Ovary (tissue), 7 donors: ENCODE measurements at regions not wholly inside any gene's neighbourhood (a gene's known extent, or its start where the extent isn't known, plus 50 kb on each side); places are given as distances from the start of the nearest gene placed in this dataset.

Experiments
- DNase-seq, 5 donors: peaks; one replicate each; pipeline ENCODE4 v3.0.0-alpha.2; 2019 to 2020
- H3K27ac ChIP-seq, 2 donors: fragments of 200-600 bp; one replicate each; pipeline versions ENCODE4 v1.5.1 to v1.8.0; 2019 to 2022
- H3K27me3 ChIP-seq: fragments of 200-600 bp; one replicate; pipeline ENCODE4 v1.8.0; 2022
- H3K36me3 ChIP-seq: fragments of 200-600 bp; sonication (generic); one replicate; pipeline ENCODE4 v1.5.1; 2019
- H3K4me1 ChIP-seq: one replicate; pipeline ENCODE4 v1.8.1; 2013; ENCODE audit warnings: mild to moderate bottlenecking, moderate library complexity; ENCODE audit not compliant: insufficient read depth
- H3K4me3 ChIP-seq: fragments of 200-600 bp; sonication (generic); one replicate; pipeline ENCODE4 v1.5.1; 2017
- H3K9me3 ChIP-seq, 2 donors: fragments of 200-600 bp in 1 of 2; sonication (generic) in 1 of 2; one replicate each; pipeline versions ENCODE4 v1.5.1 to v1.8.1; 2013 to 2019; ENCODE audit warnings: mild to moderate bottlenecking in 1 of 2, moderate library complexity in 1 of 2
- EP300 ChIP-seq: sonication (generic); formaldehyde crosslinking; IDR thresholded peaks from one replicate; pipeline ENCODE4 v1.6.1; 2017; ENCODE audit warnings: antibody characterized with exemption
- POLR2A ChIP-seq: fragments of 450-650 bp; IDR thresholded peaks from one replicate; pipeline ENCODE4 v1.6.1; 2017; ENCODE audit warnings: antibody characterized with exemption, mild to moderate bottlenecking, moderate library complexity
- WGBS, 3 donors: extraction: QIAGEN DNeasy Blood & Tissue Kit in 1 of 3; methylation state at CpG; one replicate each; pipeline versions ENCODE4 v1.1.5 to v1.1.7; 2013 to 2017; 5-methylcytosine and 5-hydroxymethylcytosine counted together
- intact Hi-C, 4 donors: fragments of 100-400 bp; cut with DNase I; formaldehyde crosslinking; loops; one replicate each; pipeline versions ENCODE4 v1.11.0 to v1.15.1; 2022 to 2023
- TF ChIP-seq, protein P1 (sequence below), 3 donors: fragments of 450-650 bp in 2 of 3; fragments of 200-600 bp in 1 of 3; IDR thresholded peaks; one replicate each; pipeline versions ENCODE4 v1.5.1 to v1.8.0; 2016 to 2022; ENCODE audit warnings: antibody characterized with exemption in 3 of 3, mild to moderate bottlenecking in 1 of 3
- donor health status: DM: no; HTN: no; CAD: no; lungs with moderate emphysema.
- donor health status: DM: no; HTN: no; CAD: no.
- donor health status: Bipolar disorder and iron deficiency.
- donor health status: DM: no; HTN: no; CAD: no.
- donor health status: DM: yes; HTN: yes; CAD: no.

GRCh38 chrX:95907081-95907480 is 777.6 kb upstream of the DIAPH2 start:
- Histone ChIP-seq H3K27me3 (no peaks in the 10 kb centered on the region), H3K4me3 (no peak overlapping the region), H3K27ac (no peak overlapping the region), H3K36me3 (no peaks in the 10 kb centered on the region), H3K4me1 (no peaks in the 10 kb centered on the region), H3K9me3 (no peaks in the 10 kb centered on the region)
- intact Hi-C loops: no loop called here
- 51 to 71% (median 61%) methylated on average over 1 of the region's 1 CpG for WGBS, 3 donors
- DNase-seq: no peak
- no peak for TF ChIP-seq EP300

- no peak overlapping the region for H3K27ac ChIP-seq
- 57 to 78% (median 68%) methylated on average over 1 of the region's 1 CpG for WGBS, 3 donors
- no peaks in the 10 kb centered on the region for H3K36me3 ChIP-seq
- intact Hi-C loops: no loop called here
- H3K27me3 ChIP-seq: no peaks in the 10 kb centered on the region
- no peaks in the 10 kb centered on the region for H3K9me3 ChIP-seq
- no peak for DNase-seq
- no peak overlapping the region for H3K4me3 ChIP-seq
- no peaks in the 10 kb centered on the region for H3K4me1 ChIP-seq
- TF ChIP-seq EP300 (no peak), POLR2A (no peak)
- TF ChIP-seq, protein P1, sequence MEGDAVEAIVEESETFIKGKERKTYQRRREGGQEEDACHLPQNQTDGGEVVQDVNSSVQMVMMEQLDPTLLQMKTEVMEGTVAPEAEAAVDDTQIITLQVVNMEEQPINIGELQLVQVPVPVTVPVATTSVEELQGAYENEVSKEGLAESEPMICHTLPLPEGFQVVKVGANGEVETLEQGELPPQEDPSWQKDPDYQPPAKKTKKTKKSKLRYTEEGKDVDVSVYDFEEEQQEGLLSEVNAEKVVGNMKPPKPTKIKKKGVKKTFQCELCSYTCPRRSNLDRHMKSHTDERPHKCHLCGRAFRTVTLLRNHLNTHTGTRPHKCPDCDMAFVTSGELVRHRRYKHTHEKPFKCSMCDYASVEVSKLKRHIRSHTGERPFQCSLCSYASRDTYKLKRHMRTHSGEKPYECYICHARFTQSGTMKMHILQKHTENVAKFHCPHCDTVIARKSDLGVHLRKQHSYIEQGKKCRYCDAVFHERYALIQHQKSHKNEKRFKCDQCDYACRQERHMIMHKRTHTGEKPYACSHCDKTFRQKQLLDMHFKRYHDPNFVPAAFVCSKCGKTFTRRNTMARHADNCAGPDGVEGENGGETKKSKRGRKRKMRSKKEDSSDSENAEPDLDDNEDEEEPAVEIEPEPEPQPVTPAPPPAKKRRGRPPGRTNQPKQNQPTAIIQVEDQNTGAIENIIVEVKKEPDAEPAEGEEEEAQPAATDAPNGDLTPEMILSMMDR (IDR thresholded peaks at IDR 0.05): no peak
Observed at GRCh38 chrX:95911062-95911461, 773.6 kb upstream of the DIAPH2 start.

- H3K27ac ChIP-seq: no peak overlapping the region
Observed at GRCh38 chrX:95919605-95920004, 765.0 kb upstream of the DIAPH2 start.

DNA sequence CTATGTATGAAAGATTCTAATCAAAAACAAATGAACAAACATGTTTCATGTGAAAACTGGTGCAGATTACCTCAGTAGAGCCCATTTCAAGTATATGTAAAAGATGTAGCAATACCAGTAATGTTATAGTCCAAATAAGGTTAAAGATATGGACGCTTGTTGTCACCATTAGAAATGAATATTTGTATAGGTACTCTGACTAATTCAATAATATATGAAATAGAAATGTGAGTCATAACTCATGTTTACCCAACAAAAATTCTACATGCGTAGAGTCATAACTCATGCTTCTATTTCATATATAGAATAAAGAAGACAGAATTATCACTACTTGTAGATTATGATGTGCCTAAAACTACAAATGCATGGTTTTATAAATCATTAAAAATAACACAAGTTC is 739.1 kb upstream of the DIAPH2 start:
- no peaks in the 10 kb centered on the region for H3K4me1 ChIP-seq
- no peak for DNase-seq
- no peaks in the 10 kb centered on the region for H3K27me3 ChIP-seq
- no peaks in the 10 kb centered on the region for H3K9me3 ChIP-seq
- TF ChIP-seq, protein P1 (IDR thresholded peaks at IDR 0.05): no peak
- no peak for TF ChIP-seq EP300
- no peak for TF ChIP-seq POLR2A
- no peak overlapping the region for H3K27ac ChIP-seq
- intact Hi-C loops: no loop called here
- WGBS, 3 donors: 79 to 83% (median 80%) methylated on average over 2 of the region's 2 CpGs
- H3K36me3 ChIP-seq: no peaks in the 10 kb centered on the region
- H3K4me3 ChIP-seq: no peak overlapping the region

More at GRCh38 chrX:95919605-95920004, 765.0 kb upstream of the DIAPH2 start:
- WGBS, 3 donors: 72 to 78% (median 77%) methylated on average over 1 of the region's 1 CpG
- Histone ChIP-seq H3K27me3 (no peaks in the 10 kb centered on the region), H3K36me3 (no peaks in the 10 kb centered on the region), H3K4me1 (no peaks in the 10 kb centered on the region), H3K9me3 (no peaks in the 10 kb centered on the region), H3K4me3 (no peak overlapping the region)
- intact Hi-C loops: no loop called here
- TF ChIP-seq POLR2A (no peak), EP300 (no peak)
- TF ChIP-seq, protein P1 (IDR thresholded peaks at IDR 0.05): no peak
- no peak for DNase-seq

DNA sequence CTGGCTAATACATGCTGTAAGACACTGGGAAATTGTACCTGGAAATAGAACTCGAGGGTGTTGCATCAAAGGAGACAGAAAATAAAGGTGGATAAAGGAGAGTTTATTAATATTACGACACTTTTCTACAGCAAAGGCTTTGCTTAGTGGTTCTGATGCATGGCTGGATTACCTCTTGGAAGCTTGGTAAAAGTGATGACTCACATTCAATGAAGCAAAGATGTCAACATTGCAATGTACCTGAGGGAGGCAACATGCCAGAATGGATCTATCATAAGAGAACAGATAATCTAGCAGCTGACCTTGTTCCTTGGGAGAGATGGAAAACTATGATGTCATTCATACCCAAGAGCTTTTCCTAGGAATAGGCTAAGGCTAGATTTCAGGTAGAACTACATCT is 735.1 kb upstream of the DIAPH2 start:
- H3K36me3 ChIP-seq: no peaks in the 10 kb centered on the region
- DNase-seq: no peak
- H3K27ac ChIP-seq: no peak overlapping the region
- intact Hi-C loops: no loop called here
- H3K4me3 ChIP-seq: no peak overlapping the region
- TF ChIP-seq, protein P1 (IDR thresholded peaks at IDR 0.05): no peak
- no peak for TF ChIP-seq EP300
- TF ChIP-seq POLR2A: no peak
- no peaks in the 10 kb centered on the region for H3K9me3 ChIP-seq
- H3K27me3 ChIP-seq: no peaks in the 10 kb centered on the region
- H3K4me1 ChIP-seq: no peaks in the 10 kb centered on the region
- 57 to 65% (median 64%) methylated on average over 2 of the region's 2 CpGs for WGBS, 3 donors
